ENCODE measurements at regions not wholly inside any gene's neighbourhood (a gene's known extent, or its start where the extent isn't known, plus 50 kb on each side); places are given as distances from the start of the nearest gene placed in this dataset.

- no peak for DNase-seq
- no peak for ATAC-seq (ENCODE audit: low FRiP score in 2 of 2)
- H3K27ac ChIP-seq: no peak overlapping the region
- TF ChIP-seq CTCF (IDR thresholded peaks at IDR 0.05) (no peak), POLR2AphosphoS5 (IDR thresholded peaks at IDR 0.05) (no peak), POLR2A (IDR thresholded peaks at IDR 0.05) (no peak), EP300 (IDR thresholded peaks at IDR 0.05) (no peak)
- no peak overlapping the region for H3K4me3 ChIP-seq
- H3K36me3 ChIP-seq: no peaks in the 10 kb centered on the region
- 36 to 39% methylated on average over 2 of the region's 2 CpGs for WGBS, 2 donors
- H3K4me1 ChIP-seq: no peaks in the 10 kb centered on the region
- H3K27me3 ChIP-seq: no peaks in the 10 kb centered on the region
- H3K9me3 ChIP-seq: no peaks in the 10 kb centered on the region
Observed at GRCh38 chr6:18961566-18961965, 574.4 kb downstream of the RNF144B start.

- H3K4me1 ChIP-seq: no peaks in the 10 kb centered on the region
- DNase-seq (no peak), ATAC-seq (ENCODE audit: low FRiP score in 2 of 2) (no peak)
- no peak overlapping the region for H3K4me3 ChIP-seq
- H3K36me3 ChIP-seq: no peaks in the 10 kb centered on the region
- H3K27me3 ChIP-seq: no peaks in the 10 kb centered on the region
- no peak for TF ChIP-seq EP300 (IDR thresholded peaks at IDR 0.05)
- TF ChIP-seq CTCF (IDR thresholded peaks at IDR 0.05): no peak
- no peak for TF ChIP-seq POLR2AphosphoS5 (IDR thresholded peaks at IDR 0.05)
- TF ChIP-seq POLR2A (IDR thresholded peaks at IDR 0.05): no peak
- WGBS, 2 donors: 75 to 87% methylated on average over 4 of the region's 4 CpGs
- no peaks in the 10 kb centered on the region for H3K9me3 ChIP-seq
- no peak overlapping the region for H3K27ac ChIP-seq
Observed at GRCh38 chr6:18962361-18962905, 575.3 kb downstream of the RNF144B start.

GRCh38 chr6:18963439-18963838 is 576.3 kb downstream of the RNF144B start:
- H3K4me1 ChIP-seq: no peaks in the 10 kb centered on the region
- no peak for DNase-seq
- no peaks in the 10 kb centered on the region for H3K36me3 ChIP-seq
- no peak for ATAC-seq (ENCODE audit: low FRiP score in 2 of 2)
- no peak overlapping the region for H3K27ac ChIP-seq
- H3K27me3 ChIP-seq: no peaks in the 10 kb centered on the region
- TF ChIP-seq CTCF (IDR thresholded peaks at IDR 0.05) (no peak), POLR2A (IDR thresholded peaks at IDR 0.05) (no peak), POLR2AphosphoS5 (IDR thresholded peaks at IDR 0.05) (no peak)
- WGBS, 2 donors: 91 to 100% methylated on average over 1 to 3 of the region's 3 CpGs
- H3K9me3 ChIP-seq: no peaks in the 10 kb centered on the region
- H3K4me3 ChIP-seq: no peak overlapping the region

GRCh38 chr6:18973251-18973650 is 586.1 kb downstream of the RNF144B start:
- ATAC-seq (ENCODE audit: low FRiP score in 2 of 2) (no peak), DNase-seq (no peak)
- Histone ChIP-seq H3K4me3 (no peak overlapping the region), H3K27me3 (no peaks in the 10 kb centered on the region), H3K36me3 (no peaks in the 10 kb centered on the region), H3K9me3 (no peaks in the 10 kb centered on the region), H3K4me1 (peaks cover 0 to 4% (median 0%) of the 10 kb centered on the region in 4 donors), H3K27ac (no peak overlapping the region)
- WGBS, 2 donors: 53 to 63% methylated on average over 3 of the region's 3 CpGs
- TF ChIP-seq EP300 (IDR thresholded peaks at IDR 0.05): no peak
- TF ChIP-seq POLR2A (IDR thresholded peaks at IDR 0.05): no peak
- TF ChIP-seq POLR2AphosphoS5 (IDR thresholded peaks at IDR 0.05): no peak
- no peak for TF ChIP-seq CTCF (IDR thresholded peaks at IDR 0.05)

GRCh38 chr6:18976091-18976490 is 588.9 kb downstream of the RNF144B start:
- no peaks in the 10 kb centered on the region for H3K27me3 ChIP-seq
- 93 to 94% methylated on average over 2 of the region's 2 CpGs for WGBS, 2 donors
- no peak overlapping the region for H3K4me3 ChIP-seq
- TF ChIP-seq EP300 (IDR thresholded peaks at IDR 0.05) (no peak), POLR2A (IDR thresholded peaks at IDR 0.05) (no peak), POLR2AphosphoS5 (IDR thresholded peaks at IDR 0.05) (no peak), CTCF (IDR thresholded peaks at IDR 0.05) (no peak)
- no peak overlapping the region for H3K27ac ChIP-seq
- no peaks in the 10 kb centered on the region for H3K36me3 ChIP-seq
- ATAC-seq (ENCODE audit: low FRiP score in 2 of 2) (no peak), DNase-seq (no peak)
- peaks cover 0 to 4% (median 0%) of the 10 kb centered on the region in 4 donors for H3K4me1 ChIP-seq
- H3K9me3 ChIP-seq: no peaks in the 10 kb centered on the region

All from upper lobe of left lung (tissue), 6 donors.